ENCODE measurements at regions not wholly inside any gene's neighbourhood (a gene's known extent, or its start where the extent isn't known, plus 50 kb on each side); places are given as distances from the start of the nearest gene placed in this dataset.

GRCh38 chr1:47675047-47675675 is 237.3 kb downstream of the FOXD2 start:
- Histone ChIP-seq H3K4me3 (ENCODE audit: low read length in 3 of 3) (no peak overlapping the region), H3K27ac (ENCODE audit: low read depth in 2 of 2, low read length in 2 of 2) (no peak overlapping the region), H3K4me1 (ENCODE audit: control insufficient read depth in 2 of 3, insufficient read depth in 2 of 3, low read depth in 1 of 3, low read length in 3 of 3) (peaks cover 0 to 3% (median 0%) of the 10 kb centered on the region in 3 donors), H3K9ac (ENCODE audit: low read length in 3 of 3) (no peak overlapping the region), H3K9me3 (ENCODE audit: control insufficient read depth in 2 of 3, insufficient read depth in 1 of 3, low read length in 3 of 3) (peaks cover 0 to 5% (median 2%) of the 10 kb centered on the region in 3 donors), H3K36me3 (ENCODE audit: control insufficient read depth in 2 of 3, insufficient read depth in 3 of 3, low read length in 3 of 3) (no peaks in the 10 kb centered on the region), H3K27me3 (ENCODE audit: control insufficient read depth, insufficient read depth, low read length) (no peaks in the 10 kb centered on the region)
- DNase-seq (peak in 2 of 5 donors; percentile 4 to 17), FAIRE-seq (no peak)
- intact Hi-C loops (cut with DNase I) = no loop called here
- TF ChIP-seq CTCF (IDR thresholded peaks at IDR 0.05; ENCODE audit: borderline replicate concordance, extremely low read depth, insufficient read depth) = no peak

- no peak for TF ChIP-seq CTCF (IDR thresholded peaks at IDR 0.05; ENCODE audit: borderline replicate concordance, extremely low read depth, insufficient read depth)
- Histone ChIP-seq H3K4me1 (ENCODE audit: control insufficient read depth in 2 of 3, insufficient read depth in 2 of 3, low read depth in 1 of 3, low read length in 3 of 3) (peaks cover 0 to 3% (median 0%) of the 10 kb centered on the region in 3 donors), H3K27me3 (ENCODE audit: control insufficient read depth, insufficient read depth, low read length) (no peaks in the 10 kb centered on the region), H3K9ac (ENCODE audit: low read length in 3 of 3) (no peak overlapping the region), H3K4me3 (ENCODE audit: low read length in 3 of 3) (no peak overlapping the region), H3K27ac (ENCODE audit: low read depth in 2 of 2, low read length in 2 of 2) (no peak overlapping the region), H3K9me3 (ENCODE audit: control insufficient read depth in 2 of 3, insufficient read depth in 1 of 3, low read length in 3 of 3) (peaks cover 0 to 5% (median 2%) of the 10 kb centered on the region in 3 donors), H3K36me3 (ENCODE audit: control insufficient read depth in 2 of 3, insufficient read depth in 3 of 3, low read length in 3 of 3) (no peaks in the 10 kb centered on the region)
- intact Hi-C loops (cut with DNase I) = no loop called here
- FAIRE-seq (no peak), DNase-seq (peak in 2 of 5 donors; percentile 6 to 33)
These were observed 237.9 kb downstream of the FOXD2 start for GRCh38 chr1:47675721-47676120.

GRCh38 chr1:47676311-47677054 is 238.6 kb downstream of the FOXD2 start:
- peaks cover 0 to 5% (median 2%) of the 10 kb centered on the region in 3 donors for H3K9me3 ChIP-seq (ENCODE audit: control insufficient read depth in 2 of 3, insufficient read depth in 1 of 3, low read length in 3 of 3)
- no peaks in the 10 kb centered on the region for H3K36me3 ChIP-seq (ENCODE audit: control insufficient read depth in 2 of 3, insufficient read depth in 3 of 3, low read length in 3 of 3)
- H3K4me3 ChIP-seq (ENCODE audit: low read length in 3 of 3) = no peak overlapping the region
- FAIRE-seq = no peak
- intact Hi-C loops (cut with DNase I) = no loop called here
- H3K27me3 ChIP-seq (ENCODE audit: control insufficient read depth, insufficient read depth, low read length) = no peaks in the 10 kb centered on the region
- peaks cover 0 to 3% (median 0%) of the 10 kb centered on the region in 3 donors for H3K4me1 ChIP-seq (ENCODE audit: control insufficient read depth in 2 of 3, insufficient read depth in 2 of 3, low read depth in 1 of 3, low read length in 3 of 3)
- no peak overlapping the region for H3K9ac ChIP-seq (ENCODE audit: low read length in 3 of 3)
- H3K27ac ChIP-seq (ENCODE audit: low read depth in 2 of 2, low read length in 2 of 2) = no peak overlapping the region
- TF ChIP-seq CTCF (IDR thresholded peaks at IDR 0.05; ENCODE audit: borderline replicate concordance, extremely low read depth, insufficient read depth) = no peak
- DNase-seq = peak in 2 of 5 donors; percentile 10 to 43

Data from kidney (tissue), 13 donors.